ENCODE measurements at regions not wholly inside any gene's neighbourhood (a gene's known extent, or its start where the extent isn't known, plus 50 kb on each side); places are given as distances from the start of the nearest gene placed in this dataset.
"Not testable (repeated sequence)": the region's sequence is repeated elsewhere in the genome, so short reads cannot be mapped to it uniquely, and the experiment has no call there.

- H3K36me3 ChIP-seq (ENCODE audit: insufficient read depth, low read length): no peaks in the 10 kb centered on the region
- no peak overlapping the region for H2AFZ ChIP-seq (ENCODE audit: low read length)
- no peak overlapping the region for H3K9ac ChIP-seq (ENCODE audit: low read length)
- no peak overlapping the region for H3K27ac ChIP-seq (ENCODE audit: low read length)
- DNase-seq: no peak
- no peak overlapping the region for H3K4me2 ChIP-seq (ENCODE audit: low read depth, low read length, poor library complexity, severe bottlenecking)
- no peak overlapping the region for H3K4me3 ChIP-seq (ENCODE audit: low read length)
- H3K4me1 ChIP-seq (ENCODE audit: low read length): peaks cover 14% of the 10 kb centered on the region
- H3K27me3 ChIP-seq (ENCODE audit: low read length): no peaks in the 10 kb centered on the region
- H3K9me2 ChIP-seq (replicated peaks; ENCODE audit: insufficient read depth, low read length): no peaks in the 10 kb centered on the region
- H3K79me2 ChIP-seq (ENCODE audit: low read length): no peaks in the 10 kb centered on the region
- H3K9me3 ChIP-seq (ENCODE audit: low read length): no peaks in the 10 kb centered on the region
- H4K20me1 ChIP-seq (ENCODE audit: insufficient read depth, low read depth, low read length): no peaks in the 10 kb centered on the region
These were observed 273.5 kb upstream of the PLET1 start for GRCh38 chr11:112534208-112534607.

- no peak for DNase-seq
- Histone ChIP-seq H3K9me3 (ENCODE audit: low read length) (no peaks in the 10 kb centered on the region), H4K20me1 (ENCODE audit: insufficient read depth, low read depth, low read length) (no peaks in the 10 kb centered on the region), H3K36me3 (ENCODE audit: insufficient read depth, low read length) (no peaks in the 10 kb centered on the region), H3K4me1 (ENCODE audit: low read length) (peaks cover 14% of the 10 kb centered on the region), H3K9ac (ENCODE audit: low read length) (no peak overlapping the region), H3K4me3 (ENCODE audit: low read length) (no peak overlapping the region), H3K79me2 (ENCODE audit: low read length) (no peaks in the 10 kb centered on the region), H3K9me2 (replicated peaks; ENCODE audit: insufficient read depth, low read length) (no peaks in the 10 kb centered on the region), H3K27me3 (ENCODE audit: low read length) (no peaks in the 10 kb centered on the region), H3K27ac (ENCODE audit: low read length) (no peak overlapping the region), H2AFZ (ENCODE audit: low read length) (no peak overlapping the region), H3K4me2 (ENCODE audit: low read depth, low read length, poor library complexity, severe bottlenecking) (no peak overlapping the region)
These were observed 276.4 kb upstream of the PLET1 start for GRCh38 chr11:112537026-112537425.

GRCh38 chr11:112537846-112538330 is 277.2 kb upstream of the PLET1 start:
- no peaks in the 10 kb centered on the region for H3K36me3 ChIP-seq (ENCODE audit: insufficient read depth, low read length)
- no peaks in the 10 kb centered on the region for H3K9me3 ChIP-seq (ENCODE audit: low read length)
- H3K4me2 ChIP-seq (ENCODE audit: low read depth, low read length, poor library complexity, severe bottlenecking): peak overlapping the region; percentile 19
- H2AFZ ChIP-seq (ENCODE audit: low read length): no peak overlapping the region
- H3K79me2 ChIP-seq (ENCODE audit: low read length): no peaks in the 10 kb centered on the region
- no peak for DNase-seq
- H3K27me3 ChIP-seq (ENCODE audit: low read length): no peaks in the 10 kb centered on the region
- peaks cover 14% of the 10 kb centered on the region for H3K4me1 ChIP-seq (ENCODE audit: low read length)
- H4K20me1 ChIP-seq (ENCODE audit: insufficient read depth, low read depth, low read length): no peaks in the 10 kb centered on the region
- no peaks in the 10 kb centered on the region for H3K9me2 ChIP-seq (replicated peaks; ENCODE audit: insufficient read depth, low read length)
- H3K9ac ChIP-seq (ENCODE audit: low read length): no peak overlapping the region
- H3K27ac ChIP-seq (ENCODE audit: low read length): no peak overlapping the region
- H3K4me3 ChIP-seq (ENCODE audit: low read length): no peak overlapping the region

GRCh38 chr11:112538534-112539280 is 278.0 kb upstream of the PLET1 start:
- H3K4me2 ChIP-seq (ENCODE audit: low read depth, low read length, poor library complexity, severe bottlenecking): no peak overlapping the region
- no peaks in the 10 kb centered on the region for H3K9me2 ChIP-seq (replicated peaks; ENCODE audit: insufficient read depth, low read length)
- H3K9me3 ChIP-seq (ENCODE audit: low read length): no peaks in the 10 kb centered on the region
- no peak for DNase-seq
- no peaks in the 10 kb centered on the region for H3K79me2 ChIP-seq (ENCODE audit: low read length)
- H3K9ac ChIP-seq (ENCODE audit: low read length): no peak overlapping the region
- H3K27me3 ChIP-seq (ENCODE audit: low read length): no peaks in the 10 kb centered on the region
- no peak overlapping the region for H3K27ac ChIP-seq (ENCODE audit: low read length)
- no peak overlapping the region for H2AFZ ChIP-seq (ENCODE audit: low read length)
- peaks cover 14% of the 10 kb centered on the region for H3K4me1 ChIP-seq (ENCODE audit: low read length)
- H3K4me3 ChIP-seq (ENCODE audit: low read length): no peak overlapping the region
- no peaks in the 10 kb centered on the region for H3K36me3 ChIP-seq (ENCODE audit: insufficient read depth, low read length)
- H4K20me1 ChIP-seq (ENCODE audit: insufficient read depth, low read depth, low read length): no peaks in the 10 kb centered on the region

GRCh38 chr11:112539281-112539555 is 278.6 kb upstream of the PLET1 start:
- not testable (repeated sequence) for H3K4me3 ChIP-seq (ENCODE audit: low read length); H3K9ac ChIP-seq (ENCODE audit: low read length)

GRCh38 chr11:112539741-112540140 is 279.1 kb upstream of the PLET1 start:
- no peaks in the 10 kb centered on the region for H3K9me3 ChIP-seq (ENCODE audit: low read length)
- H3K4me1 ChIP-seq (ENCODE audit: low read length): peaks cover 14% of the 10 kb centered on the region
- no peaks in the 10 kb centered on the region for H4K20me1 ChIP-seq (ENCODE audit: insufficient read depth, low read depth, low read length)
- no peak overlapping the region for H3K27ac ChIP-seq (ENCODE audit: low read length)
- no peak overlapping the region for H3K4me3 ChIP-seq (ENCODE audit: low read length)
- no peak overlapping the region for H2AFZ ChIP-seq (ENCODE audit: low read length)
- DNase-seq: no peak
- H3K9ac ChIP-seq (ENCODE audit: low read length): no peak overlapping the region
- H3K9me2 ChIP-seq (replicated peaks; ENCODE audit: insufficient read depth, low read length): no peaks in the 10 kb centered on the region
- no peaks in the 10 kb centered on the region for H3K79me2 ChIP-seq (ENCODE audit: low read length)
- H3K4me2 ChIP-seq (ENCODE audit: low read depth, low read length, poor library complexity, severe bottlenecking): no peak overlapping the region
- H3K36me3 ChIP-seq (ENCODE audit: insufficient read depth, low read length): no peaks in the 10 kb centered on the region
- H3K27me3 ChIP-seq (ENCODE audit: low read length): no peaks in the 10 kb centered on the region

More at GRCh38 chr11:112539281-112539555, 278.6 kb upstream of the PLET1 start:
- H2AFZ ChIP-seq (ENCODE audit: low read length); H3K9me2 ChIP-seq (replicated peaks; ENCODE audit: insufficient read depth, low read length); H3K4me2 ChIP-seq (ENCODE audit: low read depth, low read length, poor library complexity, severe bottlenecking); H4K20me1 ChIP-seq (ENCODE audit: insufficient read depth, low read depth, low read length); H3K27ac ChIP-seq (ENCODE audit: low read length); H3K79me2 ChIP-seq (ENCODE audit: low read length); H3K27me3 ChIP-seq (ENCODE audit: low read length); H3K9me3 ChIP-seq (ENCODE audit: low read length); H3K36me3 ChIP-seq (ENCODE audit: insufficient read depth, low read length); DNase-seq: not testable (repeated sequence)
- H3K4me1 ChIP-seq (ENCODE audit: low read length): peaks cover 14% of the 10 kb centered on the region

- Histone ChIP-seq H3K9ac (ENCODE audit: low read length) (no peak overlapping the region), H3K4me3 (ENCODE audit: low read length) (no peak overlapping the region), H3K27ac (ENCODE audit: low read length) (no peak overlapping the region), H3K36me3 (ENCODE audit: insufficient read depth, low read length) (no peaks in the 10 kb centered on the region), H3K27me3 (ENCODE audit: low read length) (no peaks in the 10 kb centered on the region), H3K4me1 (ENCODE audit: low read length) (peaks cover 14% of the 10 kb centered on the region), H4K20me1 (ENCODE audit: insufficient read depth, low read depth, low read length) (no peaks in the 10 kb centered on the region), H3K9me3 (ENCODE audit: low read length) (no peaks in the 10 kb centered on the region), H3K4me2 (ENCODE audit: low read depth, low read length, poor library complexity, severe bottlenecking) (no peak overlapping the region), H3K9me2 (replicated peaks; ENCODE audit: insufficient read depth, low read length) (no peaks in the 10 kb centered on the region), H2AFZ (ENCODE audit: low read length) (no peak overlapping the region), H3K79me2 (ENCODE audit: low read length) (no peaks in the 10 kb centered on the region)
- DNase-seq: no peak
These were observed 279.6 kb upstream of the PLET1 start for GRCh38 chr11:112540261-112540660.

GRCh38 chr11:112541140-112542046 is 280.7 kb upstream of the PLET1 start:
- no peaks in the 10 kb centered on the region for H3K9me2 ChIP-seq (replicated peaks; ENCODE audit: insufficient read depth, low read length)

More at GRCh38 chr11:112541140-112542046, 280.7 kb upstream of the PLET1 start:
- H2AFZ ChIP-seq (ENCODE audit: low read length): no peak overlapping the region
- H3K79me2 ChIP-seq (ENCODE audit: low read length): no peaks in the 10 kb centered on the region
- no peak overlapping the region for H3K27ac ChIP-seq (ENCODE audit: low read length)
- no peaks in the 10 kb centered on the region for H4K20me1 ChIP-seq (ENCODE audit: insufficient read depth, low read depth, low read length)
- no peaks in the 10 kb centered on the region for H3K36me3 ChIP-seq (ENCODE audit: insufficient read depth, low read length)
- H3K27me3 ChIP-seq (ENCODE audit: low read length): no peaks in the 10 kb centered on the region
- no peak overlapping the region for H3K9ac ChIP-seq (ENCODE audit: low read length)
- no peak for DNase-seq
- no peaks in the 10 kb centered on the region for H3K9me3 ChIP-seq (ENCODE audit: low read length)
- no peak overlapping the region for H3K4me2 ChIP-seq (ENCODE audit: low read depth, low read length, poor library complexity, severe bottlenecking)
- H3K4me1 ChIP-seq (ENCODE audit: low read length): peaks cover 14% of the 10 kb centered on the region
- H3K4me3 ChIP-seq (ENCODE audit: low read length): no peak overlapping the region

All from Karpas-422 (cell line).